GM12878 (cell line): ENCODE measurements at regions not wholly inside any gene's neighbourhood (a gene's known extent, or its start where the extent isn't known, plus 50 kb on each side); places are given as distances from the start of the nearest gene placed in this dataset.

Experiments
- ATAC-seq: fragments of 200-7000 bp; cut with Tn5 transposase; 3 replicates; pipeline ENCODE4 v1.9.1; 2020; ENCODE audit warnings: mild to moderate bottlenecking, moderate library complexity
- BruUV-seq: library from RNA; stranded (reverse); fragments of 400-500 nt; replicated peaks from 2 replicates; lab custom pipeline; 2021; lab: Mats Ljungman, UMichigan
- CTCF ChIA-PET: fragments of 300-600 bp; sonication (Branson Sonifier 250); formaldehyde crosslinking; extraction: SDS; loops from one replicate; lab custom pipeline; 2021; ENCODE audit warnings: inconsistent platforms; lab: Yijun Ruan, JAX
- POLR2A ChIA-PET: fragments of 350-600 bp; formaldehyde crosslinking; extraction: SDS; loops from one replicate; lab custom pipeline; 2021; ENCODE audit warnings: inconsistent platforms; lab: Charles Lee
- RAD21 ChIA-PET: fragments of 300-600 bp; sonication (Branson Sonifier 250); formaldehyde crosslinking; loops from one replicate; lab custom pipeline; 2023; ENCODE audit warnings: antibody characterized with exemption; ENCODE audit not compliant: unreplicated experiment; lab: Charles Lee
- SMC1A ChIA-PET: fragments of 300-600 bp; sonication (Branson Sonifier 250); formaldehyde crosslinking; loops from one replicate; lab custom pipeline; 2023; ENCODE audit not compliant: unreplicated experiment, uncharacterized antibody; lab: Charles Lee
- DNase-seq: peaks from one replicate; pipeline ENCODE4 v3.0.0-alpha.2; 2011; ENCODE audit warnings: low read depth, low spot score
- FAIRE-seq: peaks from 3 replicates; lab custom pipeline; 2011; peaks lifted over from hg19 to GRCh38; lab: Jason Lieb, UNC
- H2AFZ ChIP-seq: 2 replicates; pipeline ENCODE4 v1.6.0; 2011; ENCODE audit warnings: low read depth, low read length, control low read depth; ENCODE audit not compliant: control insufficient read depth
- H3K27ac ChIP-seq: 2 replicates; pipeline ENCODE4 v1.5.1; 2011; ENCODE audit warnings: control low read depth; ENCODE audit not compliant: control insufficient read depth, insufficient read depth
- H3K27me3 ChIP-seq, 2 experiments: replicated peaks in 1 of 2; 2 replicates each; pipeline versions ENCODE4 v1.6.0 to v1.6.1; 2011; ENCODE audit warnings: low read length in 1 of 2; ENCODE audit not compliant: control insufficient read depth in 2 of 2, insufficient read depth in 2 of 2
- H3K36me3 ChIP-seq, 2 experiments: 2 replicates each; pipeline ENCODE4 v1.5.1; 2011; ENCODE audit warnings: low read length in 1 of 2; ENCODE audit not compliant: control insufficient read depth in 2 of 2, insufficient read depth in 2 of 2
- H3K4me1 ChIP-seq: 2 replicates; pipeline ENCODE4 v1.6.1; 2011; ENCODE audit warnings: mild to moderate bottlenecking, low read length, moderate library complexity, mixed read lengths; ENCODE audit not compliant: control insufficient read depth, insufficient read depth
- H3K4me2 ChIP-seq: 2 replicates; pipeline ENCODE4 v1.6.0; 2011; ENCODE audit warnings: control low read depth; ENCODE audit not compliant: control insufficient read depth, insufficient read depth
- H3K4me3 ChIP-seq: fragments of 200-600 bp; sonication (generic); 2 replicates; pipeline ENCODE4 v1.5.1; 2016
- H3K79me2 ChIP-seq: 2 replicates; pipeline ENCODE4 v1.6.0; 2011; ENCODE audit warnings: low read length; ENCODE audit not compliant: control insufficient read depth, insufficient read depth
- H3K9ac ChIP-seq: 2 replicates; pipeline ENCODE4 v1.8.0; 2011; ENCODE audit warnings: low read length, control low read depth, mixed read lengths; ENCODE audit not compliant: control insufficient read depth, insufficient read depth
- H3K9me3 ChIP-seq: replicated peaks from 3 replicates; pipeline ENCODE4 v1.5.1; 2011; ENCODE audit warnings: mild to moderate bottlenecking, low read length; ENCODE audit not compliant: control insufficient read depth, insufficient read depth
- H4K20me1 ChIP-seq: 2 replicates; pipeline ENCODE4 v1.6.0; 2011; ENCODE audit not compliant: control insufficient read depth, insufficient read depth
- EGR1 ChIP-seq, 2 experiments: IDR thresholded peaks; 1 replicate in 1 of 2; 2 replicates in 1 of 2; pipeline ENCODE4 v1.6.1; 2011 to 2012; ENCODE audit warnings: low read depth in 2 of 2, low read length in 2 of 2, borderline replicate concordance in 1 of 2, mild to moderate bottlenecking in 1 of 2, moderate library complexity in 1 of 2
- JUNB ChIP-seq: IDR thresholded peaks from 2 replicates; pipeline ENCODE4 v1.6.1; 2016; ENCODE audit warnings: antibody characterized with exemption, mild to moderate bottlenecking
- NBN ChIP-seq: fragments of 450-650 bp; IDR thresholded peaks from 2 replicates; pipeline ENCODE4 v1.6.1; 2016
- PAX8 ChIP-seq: fragments of 450-650 bp; IDR thresholded peaks from 2 replicates; pipeline ENCODE4 v1.6.1; 2017; ENCODE audit warnings: mild to moderate bottlenecking, moderate library complexity
- SMAD5 ChIP-seq: IDR thresholded peaks from 2 replicates; pipeline ENCODE4 v1.6.1; 2016; ENCODE audit warnings: antibody characterized with exemption, low read depth
- SMARCA5 ChIP-seq: fragments of 450-650 bp; IDR thresholded peaks from 2 replicates; pipeline ENCODE4 v1.6.1; 2017; ENCODE audit warnings: mild to moderate bottlenecking
- TCF7 ChIP-seq: IDR thresholded peaks from 2 replicates; pipeline ENCODE4 v1.6.1; 2014; ENCODE audit warnings: antibody characterized with exemption, borderline replicate concordance
- WGBS: methylation state at CpG from one replicate; pipeline ENCODE4 v1.1.6; 2016; ENCODE audit warnings: low lambda C conversion rate; ENCODE audit not compliant: insufficient replicate concordance, insufficient coverage; ENCODE audit errors: missing lambda C conversion rate; 5-methylcytosine and 5-hydroxymethylcytosine counted together
- in situ Hi-C: fragments of 300-500 bp; cut with MboI; formaldehyde crosslinking; loops from 9 replicates; pipeline ENCODE4 v1.14.3; 2018; ENCODE audit warnings: mixed read lengths
- intact Hi-C: fragments of 100-400 bp; cut with micrococcal nuclease; formaldehyde crosslinking; loops from one replicate; pipeline ENCODE4 v1.14.2; 2022; ENCODE audit not compliant: unreplicated experiment
- TF ChIP-seq, protein P1 (sequence below): fragments of 450-650 bp; IDR thresholded peaks from 2 replicates; pipeline ENCODE4 v1.6.1; 2017; ENCODE audit warnings: mild to moderate bottlenecking, moderate library complexity
- TF ChIP-seq, protein P2 (sequence below): IDR thresholded peaks from 2 replicates; pipeline ENCODE4 v1.6.1; 2012; ENCODE audit warnings: low read length, inconsistent platforms

DNA sequence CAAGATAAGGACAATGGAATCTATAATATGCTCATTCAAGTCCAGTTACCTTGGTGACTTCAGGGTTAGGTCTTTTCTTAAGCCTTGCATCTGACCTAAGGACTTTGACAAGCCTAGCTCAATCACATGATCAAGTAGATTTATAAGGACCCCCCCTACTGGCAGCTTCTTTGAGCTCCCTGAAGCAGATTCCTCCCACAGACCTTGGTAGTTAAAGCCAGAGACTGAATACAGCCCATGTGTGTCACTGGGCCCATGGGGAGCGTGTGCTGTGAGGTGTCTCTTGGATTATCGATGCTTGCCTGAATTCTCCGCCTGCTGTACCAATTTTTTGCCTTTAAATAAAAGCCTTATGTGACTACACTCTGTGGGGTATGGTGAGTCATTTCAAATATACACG, 372.7 kb upstream of the RGS17 start:
- no peak for DNase-seq
- no peak for TF ChIP-seq TCF7
- TF ChIP-seq SMARCA5 = no peak
- Histone ChIP-seq H3K9ac (no peak overlapping the region), H3K36me3 (no peaks in the 10 kb centered on the region), H3K4me3 (no peak overlapping the region), H3K27ac (no peak overlapping the region), H4K20me1 (no peaks in the 10 kb centered on the region), H3K27me3 (no peaks in the 10 kb centered on the region), H3K4me2 (no peak overlapping the region), H3K79me2 (no peaks in the 10 kb centered on the region), H3K9me3 (no peaks in the 10 kb centered on the region), H3K4me1 (no peaks in the 10 kb centered on the region), H2AFZ (no peak overlapping the region)
- intact Hi-C loops = loop anchor here (5.0 kb wide), 1 partner anchor 642 kb away; no protein-coding TSS in a partner anchor
- FAIRE-seq = no peak
- POLR2A ChIA-PET = no interaction called here
- RAD21 ChIA-PET = no interaction called here
- BruUV-seq = no TSS peak
- 31% methylated on average over 4 of the region's 4 CpGs for WGBS
- SMC1A ChIA-PET = no interaction called here
- CTCF ChIA-PET = interaction anchor here (0.9 kb wide), 1 partner anchor 15 kb away, joined by 3 read pairs; no protein-coding TSS in a partner anchor
- ATAC-seq = peak; percentile 54
- in situ Hi-C loops = no loop called here

DNA sequence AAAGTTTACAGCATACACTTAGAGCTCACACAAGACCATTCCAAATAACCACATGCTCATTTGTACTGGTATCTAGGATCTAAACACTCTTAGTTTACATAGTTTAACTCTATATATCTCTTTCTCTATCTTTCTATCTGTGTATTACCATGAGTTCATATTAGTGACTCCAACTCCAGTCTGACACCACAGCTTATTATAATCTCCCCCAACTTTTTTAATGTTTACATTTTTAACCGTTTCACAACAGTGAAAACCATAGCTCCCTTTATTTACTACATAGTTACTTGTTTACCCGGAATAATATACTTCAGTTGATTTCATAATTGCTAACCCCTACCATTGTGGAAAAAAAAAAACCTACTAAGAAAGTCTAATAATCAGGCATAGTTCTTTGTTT, 362.4 kb upstream of the RGS17 start:
- no peak for ATAC-seq
- Histone ChIP-seq H3K27ac (no peak overlapping the region), H4K20me1 (no peaks in the 10 kb centered on the region), H3K4me3 (no peak overlapping the region), H3K4me2 (no peak overlapping the region), H3K79me2 (no peaks in the 10 kb centered on the region), H2AFZ (no peak overlapping the region), H3K9ac (no peak overlapping the region), H3K9me3 (no peaks in the 10 kb centered on the region), H3K4me1 (no peaks in the 10 kb centered on the region), H3K36me3 (no peaks in the 10 kb centered on the region), H3K27me3 (no peaks in the 10 kb centered on the region)
- ChIA-PET SMC1A (no interaction called here), POLR2A (no interaction called here), CTCF (no interaction called here), RAD21 (no interaction called here)
- WGBS = 0% methylated on average over 2 of the region's 2 CpGs
- no TSS peak for BruUV-seq
- intact Hi-C loops = no loop called here
- DNase-seq = no peak
- in situ Hi-C loops = no loop called here
- FAIRE-seq = no peak
- TF ChIP-seq JUNB (no peak), SMAD5 (no peak), TCF7 (no peak), PAX8 (no peak), NBN (no peak), EGR1 (IDR thresholded peaks at IDR 0.05; ENCODE audit: borderline replicate concordance in 1 of 2, low read depth in 2 of 2, low read length in 2 of 2) (no peak)
- TF ChIP-seq, protein P1, sequence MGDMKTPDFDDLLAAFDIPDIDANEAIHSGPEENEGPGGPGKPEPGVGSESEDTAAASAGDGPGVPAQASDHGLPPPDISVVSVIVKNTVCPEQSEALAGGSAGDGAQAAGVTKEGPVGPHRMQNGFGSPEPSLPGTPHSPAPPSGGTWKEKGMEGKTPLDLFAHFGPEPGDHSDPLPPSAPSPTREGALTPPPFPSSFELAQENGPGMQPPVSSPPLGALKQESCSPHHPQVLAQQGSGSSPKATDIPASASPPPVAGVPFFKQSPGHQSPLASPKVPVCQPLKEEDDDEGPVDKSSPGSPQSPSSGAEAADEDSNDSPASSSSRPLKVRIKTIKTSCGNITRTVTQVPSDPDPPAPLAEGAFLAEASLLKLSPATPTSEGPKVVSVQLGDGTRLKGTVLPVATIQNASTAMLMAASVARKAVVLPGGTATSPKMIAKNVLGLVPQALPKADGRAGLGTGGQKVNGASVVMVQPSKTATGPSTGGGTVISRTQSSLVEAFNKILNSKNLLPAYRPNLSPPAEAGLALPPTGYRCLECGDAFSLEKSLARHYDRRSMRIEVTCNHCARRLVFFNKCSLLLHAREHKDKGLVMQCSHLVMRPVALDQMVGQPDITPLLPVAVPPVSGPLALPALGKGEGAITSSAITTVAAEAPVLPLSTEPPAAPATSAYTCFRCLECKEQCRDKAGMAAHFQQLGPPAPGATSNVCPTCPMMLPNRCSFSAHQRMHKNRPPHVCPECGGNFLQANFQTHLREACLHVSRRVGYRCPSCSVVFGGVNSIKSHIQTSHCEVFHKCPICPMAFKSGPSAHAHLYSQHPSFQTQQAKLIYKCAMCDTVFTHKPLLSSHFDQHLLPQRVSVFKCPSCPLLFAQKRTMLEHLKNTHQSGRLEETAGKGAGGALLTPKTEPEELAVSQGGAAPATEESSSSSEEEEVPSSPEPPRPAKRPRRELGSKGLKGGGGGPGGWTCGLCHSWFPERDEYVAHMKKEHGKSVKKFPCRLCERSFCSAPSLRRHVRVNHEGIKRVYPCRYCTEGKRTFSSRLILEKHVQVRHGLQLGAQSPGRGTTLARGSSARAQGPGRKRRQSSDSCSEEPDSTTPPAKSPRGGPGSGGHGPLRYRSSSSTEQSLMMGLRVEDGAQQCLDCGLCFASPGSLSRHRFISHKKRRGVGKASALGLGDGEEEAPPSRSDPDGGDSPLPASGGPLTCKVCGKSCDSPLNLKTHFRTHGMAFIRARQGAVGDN = no peak
- TF ChIP-seq, protein P2, sequence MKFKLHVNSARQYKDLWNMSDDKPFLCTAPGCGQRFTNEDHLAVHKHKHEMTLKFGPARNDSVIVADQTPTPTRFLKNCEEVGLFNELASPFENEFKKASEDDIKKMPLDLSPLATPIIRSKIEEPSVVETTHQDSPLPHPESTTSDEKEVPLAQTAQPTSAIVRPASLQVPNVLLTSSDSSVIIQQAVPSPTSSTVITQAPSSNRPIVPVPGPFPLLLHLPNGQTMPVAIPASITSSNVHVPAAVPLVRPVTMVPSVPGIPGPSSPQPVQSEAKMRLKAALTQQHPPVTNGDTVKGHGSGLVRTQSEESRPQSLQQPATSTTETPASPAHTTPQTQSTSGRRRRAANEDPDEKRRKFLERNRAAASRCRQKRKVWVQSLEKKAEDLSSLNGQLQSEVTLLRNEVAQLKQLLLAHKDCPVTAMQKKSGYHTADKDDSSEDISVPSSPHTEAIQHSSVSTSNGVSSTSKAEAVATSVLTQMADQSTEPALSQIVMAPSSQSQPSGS = no peak
